Motor neuron (in vitro differentiated cells): ENCODE measurements at regions not wholly inside any gene's neighbourhood (a gene's known extent, or its start where the extent isn't known, plus 50 kb on each side); places are given as distances from the start of the nearest gene placed in this dataset.
"Not testable (repeated sequence)": the region's sequence is repeated elsewhere in the genome, so short reads cannot be mapped to it uniquely, and the experiment has no call there.

ENCODE experiments used
- ATAC-seq, 8 experiments: fragments of 200-7000 bp; cut with Tn5 transposase; replicated peaks in 6 of 8; 2 replicates each; pipeline ENCODE4 v1.8.0; 2021; ENCODE audit warnings: mild to moderate bottlenecking in 8 of 8, moderate library complexity in 8 of 8
- H3K27ac ChIP-seq, 2 donors: fragments of 250-450 bp; sonication (Bioruptor Pico); 2 replicates each; pipeline ENCODE4 v1.9.0; 2021; ENCODE audit warnings: antibody characterized with exemption in 2 of 2, mild to moderate bottlenecking in 2 of 2, moderate library complexity in 1 of 2
- H3K4me1 ChIP-seq, 2 donors: fragments of 250-450 bp; sonication (Bioruptor Pico); replicated peaks in 1 of 2; 2 replicates each; pipeline ENCODE4 v1.6.1; 2021; ENCODE audit warnings: antibody characterized with exemption in 2 of 2, mild to moderate bottlenecking in 2 of 2, moderate library complexity in 1 of 2
- H3K4me3 ChIP-seq, 5 donors: fragments of 250-450 bp; sonication (Bioruptor Pico); 2 replicates each; pipeline ENCODE4 v1.9.0; 2021; ENCODE audit warnings: antibody characterized with exemption in 5 of 5, mild to moderate bottlenecking in 5 of 5, moderate library complexity in 4 of 5
- WGBS, 10 experiments: fragments of 450-650 bp; shearing (Covaris generic); methylation state at CpG; one replicate each; pipeline ENCODE4 v1.0.0; 2022; 5-methylcytosine and 5-hydroxymethylcytosine counted together
- in situ Hi-C, 9 experiments: fragments of 400-800 bp; cut with MboI; loops; one replicate each; pipeline ENCODE4 v1.15.0; 2021; ENCODE audit warnings: low sequenced_read_pairs in 9 of 9, low pct_unique_long_range_greater_than_20kb in 2 of 9; ENCODE audit not compliant: unreplicated experiment in 9 of 9

GRCh38 chr2:184993746-184994145 lies 395.4 kb downstream of the ZNF804A start:
- Histone ChIP-seq H3K4me1 (no peaks in the 10 kb centered on the region), H3K4me3 (no peak overlapping the region), H3K27ac (no peak overlapping the region)
- WGBS, 10 experiments: 0 to 100% (median 75%) methylated on average over 1 to 2 of the region's 2 CpGs
- in situ Hi-C loops: no loop called here
- ATAC-seq: no peak

DNA sequence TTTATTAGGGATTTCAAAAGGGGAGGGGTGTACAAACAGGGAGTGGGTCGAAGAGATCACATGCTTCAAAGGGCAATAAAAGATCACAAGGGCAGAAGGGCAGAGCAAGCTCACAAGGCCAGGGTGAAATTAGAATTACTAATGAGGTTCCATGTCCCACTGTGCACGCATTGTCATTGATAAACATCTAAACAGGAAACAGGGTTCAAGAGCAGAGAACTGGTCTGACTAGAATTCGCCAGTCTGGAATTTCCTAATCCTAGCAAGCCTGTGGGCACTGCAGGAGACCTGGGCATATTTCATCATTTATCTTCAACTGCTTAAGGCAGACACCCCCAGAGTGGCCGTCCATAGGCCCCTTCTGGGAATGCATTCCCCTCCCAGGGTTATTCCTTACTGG lies 408.2 kb downstream of the ZNF804A start:
- Histone ChIP-seq H3K4me3 (no peak overlapping the region), H3K4me1 (peaks cover 0 to 4% of the 10 kb centered on the region in 2 donors), H3K27ac (no peak overlapping the region)
- ATAC-seq: no peak
- WGBS, 10 experiments: 7 to 52% (median 27%) methylated on average over 1 to 4 of the region's 4 CpGs; no CpG with 5 or more reads in 5 of the 10 experiments
- in situ Hi-C loops: no loop called here

DNA sequence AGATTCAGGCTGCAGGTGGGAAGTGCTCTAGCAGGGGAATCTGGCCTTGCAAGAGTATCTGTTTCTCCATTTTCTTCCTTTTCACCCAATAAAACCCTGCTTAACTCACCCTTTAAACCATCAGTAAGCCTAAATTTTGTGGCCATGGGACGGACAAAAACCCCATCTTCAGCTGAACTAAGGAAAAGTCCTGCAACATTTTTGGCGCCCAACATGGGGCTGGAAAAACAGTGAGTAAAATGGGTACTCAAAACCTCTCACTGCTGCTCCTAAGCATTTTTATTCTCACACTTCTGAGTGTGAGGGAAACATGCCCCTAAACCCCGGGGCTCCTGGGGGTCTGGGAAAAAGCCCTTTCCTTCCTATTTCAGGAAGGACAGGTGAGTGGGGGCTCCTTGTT lies 414.3 kb downstream of the ZNF804A start:
- 0 to 100% (median 80%) methylated on average over 1 to 3 of the region's 3 CpGs; no CpG with 5 or more reads in 5 of the 10 experiments for whole genome bisulfite sequencing, 10 experiments
- in situ Hi-C loops: no loop called here
- no peak overlapping the region for H3K4me3 ChIP-seq
- ATAC-seq: no peak
- H3K27ac ChIP-seq: no peak overlapping the region
- H3K4me1 ChIP-seq: no peaks in the 10 kb centered on the region

DNA sequence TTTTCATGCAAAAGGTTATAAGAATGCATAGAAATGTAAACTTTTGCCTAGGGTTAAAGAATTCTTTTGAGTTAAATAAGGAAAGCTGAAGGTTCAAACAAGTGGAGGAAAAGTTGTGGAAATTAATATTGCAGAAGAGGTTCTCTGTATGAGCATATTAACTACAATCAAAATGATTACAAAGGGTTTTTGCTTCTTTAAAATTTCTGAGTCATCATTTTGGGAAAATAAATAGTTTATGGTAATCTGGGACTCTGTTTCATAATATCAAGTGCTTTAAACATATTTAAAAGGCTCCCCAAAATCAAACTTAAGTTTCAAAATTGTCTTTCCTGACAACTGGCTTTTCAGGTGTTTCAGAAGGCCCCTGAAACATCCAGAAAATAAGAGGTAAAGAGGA lies 415.7 kb downstream of the ZNF804A start:
- no peak for ATAC-seq
- Histone ChIP-seq H3K4me1 (no peaks in the 10 kb centered on the region), H3K27ac (no peak overlapping the region), H3K4me3 (no peak overlapping the region)
- in situ Hi-C loops: no loop called here

GRCh38 chr2:185025891-185026290 lies 427.6 kb downstream of the ZNF804A start:
- ATAC-seq, in situ Hi-C loops: not testable (repeated sequence)
- WGBS, 10 experiments: 2 to 93% (median 53%) methylated on average over 2 to 3 of the region's 3 CpGs; no CpG with 5 or more reads in 2 of the 10 experiments

GRCh38 chr2:185035906-185036305 lies 437.6 kb downstream of the ZNF804A start:
- H3K27ac ChIP-seq: no peak overlapping the region
- in situ Hi-C loops: no loop called here
- no peak for ATAC-seq
- H3K4me3 ChIP-seq: no peak overlapping the region
- H3K4me1 ChIP-seq: no peaks in the 10 kb centered on the region
- WGBS, 10 experiments: 33 to 100% (median 85%) methylated on average over 1 to 4 of the region's 4 CpGs

More at GRCh38 chr2:185025891-185026290, 427.6 kb downstream of the ZNF804A start:
- not testable (repeated sequence) for H3K4me3 ChIP-seq, H3K4me1 ChIP-seq, H3K27ac ChIP-seq

DNA sequence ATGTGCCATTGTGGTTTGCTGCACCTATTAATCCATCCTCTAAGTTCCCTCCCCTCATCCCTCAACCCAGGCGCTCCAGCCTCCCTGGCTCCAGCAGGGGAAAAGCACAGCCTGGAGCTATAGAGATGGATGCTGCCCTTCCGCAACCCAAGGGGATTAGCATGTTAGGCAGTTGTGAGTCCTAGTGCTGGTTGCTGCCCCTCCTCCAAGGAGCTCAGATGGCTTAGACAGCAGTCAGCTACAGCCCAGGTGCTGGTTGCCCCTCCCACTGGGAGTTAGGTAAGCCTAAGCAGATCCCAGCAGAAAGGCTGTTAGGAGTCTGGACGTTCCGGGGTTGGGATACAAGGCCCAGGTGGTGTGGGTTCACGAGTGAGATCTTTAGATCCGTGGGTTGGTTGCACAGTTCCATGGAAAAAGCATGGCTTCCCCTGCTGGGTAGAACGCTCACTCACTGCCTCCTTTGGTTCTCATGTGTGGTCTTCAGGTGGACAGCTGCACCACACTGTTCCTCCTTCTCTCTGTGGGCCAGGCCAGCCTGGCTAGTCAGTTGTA lies 446.1 kb downstream of the ZNF804A start:
- Histone ChIP-seq H3K4me1 (no peaks in the 10 kb centered on the region), H3K4me3 (no peak overlapping the region), H3K27ac (no peak overlapping the region)
- in situ Hi-C loops: no loop called here
- no peak for ATAC-seq
- 20 to 100% (median 85%) methylated on average over 1 to 7 of the region's 7 CpGs; no CpG with 5 or more reads in 3 of the 10 experiments for WGBS, 10 experiments

DNA sequence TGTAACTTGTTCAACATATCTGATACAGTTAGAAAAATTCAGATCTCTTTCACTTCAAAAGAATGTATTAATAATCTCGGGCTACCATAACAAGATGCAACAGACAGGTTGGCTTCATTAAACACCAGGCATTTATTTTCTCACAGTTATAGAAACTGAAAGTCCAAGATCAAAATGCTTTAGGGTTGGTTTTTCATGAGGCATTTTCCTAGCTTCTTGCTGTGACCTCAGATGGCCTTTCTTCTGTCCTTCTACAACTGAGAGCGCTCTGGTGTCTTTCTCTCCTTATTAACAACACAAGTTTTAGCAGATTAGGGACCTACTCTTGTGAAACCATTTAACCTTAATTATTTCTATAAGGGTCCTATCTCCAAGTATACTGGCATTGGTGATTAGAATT lies 452.5 kb downstream of the ZNF804A start:
- H3K4me3 ChIP-seq: no peak overlapping the region
- no peaks in the 10 kb centered on the region for H3K4me1 ChIP-seq
- in situ Hi-C loops: no loop called here
- ATAC-seq: no peak
- 0 to 100% (median 80%) methylated on average over 1 to 2 of the region's 2 CpGs; no CpG with 5 or more reads in 1 of the 10 experiments for WGBS, 10 experiments
- H3K27ac ChIP-seq: no peak overlapping the region

GRCh38 chr2:185063761-185064160 lies 465.4 kb downstream of the ZNF804A start:
- in situ Hi-C loops: no loop called here
- Histone ChIP-seq H3K4me3 (no peak overlapping the region), H3K27ac (no peak overlapping the region), H3K4me1 (no peaks in the 10 kb centered on the region)
- peak in 1 of 8 experiments; percentile 52 for ATAC-seq
- 0 to 100% (median 37%) methylated on average over 1 of the region's 1 CpG; no CpG with 5 or more reads in 6 of the 10 experiments for WGBS, 10 experiments

- Histone ChIP-seq H3K4me1 (no peaks in the 10 kb centered on the region), H3K27ac (no peak overlapping the region), H3K4me3 (no peak overlapping the region)
- ATAC-seq: no peak
- 0 to 90% (median 40%) methylated on average over 1 of the region's 1 CpG; no CpG with 5 or more reads in 2 of the 10 experiments for WGBS, 10 experiments
- in situ Hi-C loops: no loop called here
Observed at GRCh38 chr2:185066128-185066527, 467.8 kb downstream of the ZNF804A start.

GRCh38 chr2:185069107-185069506 lies 470.8 kb downstream of the ZNF804A start:
- no peaks in the 10 kb centered on the region for H3K4me1 ChIP-seq

GRCh38 chr2:185074156-185074555 lies 475.8 kb downstream of the ZNF804A start:
- in situ Hi-C loops: no loop called here
- H3K4me3 ChIP-seq: no peak overlapping the region
- H3K27ac ChIP-seq: no peak overlapping the region
- ATAC-seq: no peak
- H3K4me1 ChIP-seq: no peaks in the 10 kb centered on the region

More at GRCh38 chr2:185069107-185069506, 470.8 kb downstream of the ZNF804A start:
- 0 to 100% (median 66%) methylated on average over 1 to 2 of the region's 2 CpGs for WGBS, 10 experiments
- ATAC-seq: no peak
- Histone ChIP-seq H3K27ac (no peak overlapping the region), H3K4me3 (no peak overlapping the region)
- in situ Hi-C loops: no loop called here

GRCh38 chr2:185082749-185083148 lies 484.4 kb downstream of the ZNF804A start:
- Histone ChIP-seq H3K4me1 (no peaks in the 10 kb centered on the region), H3K27ac (no peak overlapping the region), H3K4me3 (no peak overlapping the region)
- in situ Hi-C loops: no loop called here
- whole genome bisulfite sequencing, 10 experiments: 6 to 100% (median 77%) methylated on average over 1 to 3 of the region's 3 CpGs; no CpG with 5 or more reads in 2 of the 10 experiments
- ATAC-seq: no peak

DNA sequence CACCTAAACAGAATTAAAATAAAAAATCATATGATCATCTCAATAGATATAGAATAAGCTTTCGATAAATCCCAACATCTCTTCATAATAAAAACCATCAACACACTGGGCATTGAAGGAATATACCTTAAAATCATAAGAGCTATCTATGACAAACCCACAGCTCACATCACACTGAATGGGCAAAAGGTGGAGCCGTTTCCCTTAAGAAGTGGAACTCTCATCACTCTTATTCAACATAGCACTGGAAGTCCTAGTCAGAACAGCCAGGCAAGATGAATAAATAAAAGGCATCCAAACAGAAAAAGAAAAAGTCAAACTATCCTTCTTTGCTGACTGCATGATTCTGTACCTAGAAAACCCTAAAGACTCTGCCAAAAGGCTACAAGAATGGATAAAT lies 510.3 kb downstream of the ZNF804A start:
- Histone ChIP-seq H3K4me1 (no peaks in the 10 kb centered on the region), H3K4me3 (no peak overlapping the region), H3K27ac (no peak overlapping the region)
- in situ Hi-C loops: no loop called here
- WGBS, 10 experiments: 7 to 87% (median 28%) methylated on average over 1 to 2 of the region's 2 CpGs; no CpG with 5 or more reads in 1 of the 10 experiments
- no peak for ATAC-seq
